K562 (cell line): ENCODE measurements at regions not wholly inside any gene's neighbourhood (a gene's known extent, or its start where the extent isn't known, plus 50 kb on each side); places are given as distances from the start of the nearest gene placed in this dataset.

Experiments
- CEBPB ChIP-seq: fragments of 450-650 bp; IDR thresholded peaks from 2 replicates; pipeline ENCODE4 v1.6.1; 2016; ENCODE audit warnings: missing genetic modification characterization, missing compliant biosample characterization
- CREBBP ChIP-seq: IDR thresholded peaks from one replicate; pipeline ENCODE4 v1.6.1; 2012; ENCODE audit warnings: low read depth, mild to moderate bottlenecking, control low read depth, inconsistent platforms, low read length
- HDAC1 ChIP-seq, 2 experiments: fragments of 450-650 bp; IDR thresholded peaks; 2 replicates each; pipeline ENCODE4 v1.6.1; 2016 to 2017; ENCODE audit warnings: inconsistent platforms in 1 of 2, mild to moderate bottlenecking in 1 of 2, moderate library complexity in 1 of 2
- JUND ChIP-seq, 2 experiments: IDR thresholded peaks; 2 replicates in 1 of 2; 3 replicates in 1 of 2; pipeline ENCODE4 v1.6.1; 2011; ENCODE audit warnings: borderline replicate concordance in 2 of 2, low read depth in 2 of 2, low read length in 2 of 2, improper control_type of control experiment in 1 of 2, missing biosample characterization in 1 of 2, missing genetic modification characterization in 1 of 2, missing genetic modification reagents in 1 of 2
- KLF10 ChIP-seq: fragments of 250-450 bp; sonication (Bioruptor Pico); IDR thresholded peaks from 2 replicates; pipeline ENCODE4 v1.6.1; 2021; ENCODE audit warnings: matching md5 sums
- PHF8 ChIP-seq: fragments of 200-600 bp; sonication (generic); IDR thresholded peaks from 2 replicates; pipeline ENCODE4 v1.6.1; 2012; ENCODE audit warnings: mixed run types, mild to moderate bottlenecking, inconsistent platforms, low read length, moderate library complexity, borderline replicate concordance
- RFX7 ChIP-seq: fragments of 250-450 bp; sonication (Bioruptor Pico); IDR thresholded peaks from 2 replicates; pipeline ENCODE4 v1.5.1; 2021; ENCODE audit warnings: mild to moderate bottlenecking
- ZNF12 ChIP-seq: sonication (generic); formaldehyde crosslinking; IDR thresholded peaks from 2 replicates; pipeline ENCODE4 v1.4.0; 2020; ENCODE audit warnings: mild to moderate bottlenecking, missing genetic modification reagents
- ZNF398 ChIP-seq: fragments of 250-450 bp; sonication (Bioruptor Pico); IDR thresholded peaks from 2 replicates; pipeline ENCODE4 v1.8.0; 2021; ENCODE audit warnings: moderate library complexity, mild to moderate bottlenecking, inconsistent platforms
- ZNF551 ChIP-seq: fragments of 250-450 bp; sonication (Bioruptor Pico); IDR thresholded peaks from 2 replicates; pipeline ENCODE4 v1.5.0; 2021; ENCODE audit warnings: mild to moderate bottlenecking, moderate library complexity
- TF ChIP-seq, protein P1 (sequence below), 3 experiments: IDR thresholded peaks in 2 of 3; conservative IDR thresholded peaks in 1 of 3; 2 replicates each; pipeline ENCODE4 v1.5.1; 2011 to 2012; ENCODE audit warnings: low read length in 3 of 3, mild to moderate bottlenecking in 3 of 3, control low read depth in 2 of 3, improper control_type of control experiment in 1 of 3, inconsistent platforms in 1 of 3, low read depth in 1 of 3, mixed read lengths in 1 of 3, moderate library complexity in 1 of 3; ENCODE audit not compliant: insufficient read depth in 2 of 3
- TF ChIP-seq, protein P2 (sequence below): fragments of 450-650 bp; IDR thresholded peaks from 2 replicates; pipeline ENCODE4 v1.7.1; 2018; ENCODE audit warnings: mild to moderate bottlenecking, low read depth; ENCODE audit not compliant: partially characterized antibody
- TF ChIP-seq, protein P3 (sequence below), 2 experiments: fragments of 450-650 bp; formaldehyde crosslinking in 1 of 2; IDR thresholded peaks; 2 replicates each; pipeline versions ENCODE4 v1.4.0 to v1.6.1; 2014 to 2020; ENCODE audit warnings: mild to moderate bottlenecking in 2 of 2, borderline replicate concordance in 1 of 2, low read depth in 1 of 2

GRCh38 chr2:195331129-195331528, 325.9 kb upstream of the SLC39A10 start:
- no peak for TF ChIP-seq ZNF398 (CRISPR knock-in tag)
- TF ChIP-seq, protein P1, sequence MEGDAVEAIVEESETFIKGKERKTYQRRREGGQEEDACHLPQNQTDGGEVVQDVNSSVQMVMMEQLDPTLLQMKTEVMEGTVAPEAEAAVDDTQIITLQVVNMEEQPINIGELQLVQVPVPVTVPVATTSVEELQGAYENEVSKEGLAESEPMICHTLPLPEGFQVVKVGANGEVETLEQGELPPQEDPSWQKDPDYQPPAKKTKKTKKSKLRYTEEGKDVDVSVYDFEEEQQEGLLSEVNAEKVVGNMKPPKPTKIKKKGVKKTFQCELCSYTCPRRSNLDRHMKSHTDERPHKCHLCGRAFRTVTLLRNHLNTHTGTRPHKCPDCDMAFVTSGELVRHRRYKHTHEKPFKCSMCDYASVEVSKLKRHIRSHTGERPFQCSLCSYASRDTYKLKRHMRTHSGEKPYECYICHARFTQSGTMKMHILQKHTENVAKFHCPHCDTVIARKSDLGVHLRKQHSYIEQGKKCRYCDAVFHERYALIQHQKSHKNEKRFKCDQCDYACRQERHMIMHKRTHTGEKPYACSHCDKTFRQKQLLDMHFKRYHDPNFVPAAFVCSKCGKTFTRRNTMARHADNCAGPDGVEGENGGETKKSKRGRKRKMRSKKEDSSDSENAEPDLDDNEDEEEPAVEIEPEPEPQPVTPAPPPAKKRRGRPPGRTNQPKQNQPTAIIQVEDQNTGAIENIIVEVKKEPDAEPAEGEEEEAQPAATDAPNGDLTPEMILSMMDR (IDR thresholded peaks at IDR 0.05 in 2 of 3, conservative IDR thresholded peaks at IDR 0.05 in 1 of 3; ENCODE audit: insufficient read depth in 2 of 3, low read depth in 1 of 3, low read length in 3 of 3), result no peak
- TF ChIP-seq CEBPB (tag), result no peak
- TF ChIP-seq RFX7 (CRISPR knock-in tag), result no peak
- TF ChIP-seq ZNF12, result no peak
- TF ChIP-seq KLF10 (CRISPR knock-in tag), result no peak
- TF ChIP-seq, protein P2, sequence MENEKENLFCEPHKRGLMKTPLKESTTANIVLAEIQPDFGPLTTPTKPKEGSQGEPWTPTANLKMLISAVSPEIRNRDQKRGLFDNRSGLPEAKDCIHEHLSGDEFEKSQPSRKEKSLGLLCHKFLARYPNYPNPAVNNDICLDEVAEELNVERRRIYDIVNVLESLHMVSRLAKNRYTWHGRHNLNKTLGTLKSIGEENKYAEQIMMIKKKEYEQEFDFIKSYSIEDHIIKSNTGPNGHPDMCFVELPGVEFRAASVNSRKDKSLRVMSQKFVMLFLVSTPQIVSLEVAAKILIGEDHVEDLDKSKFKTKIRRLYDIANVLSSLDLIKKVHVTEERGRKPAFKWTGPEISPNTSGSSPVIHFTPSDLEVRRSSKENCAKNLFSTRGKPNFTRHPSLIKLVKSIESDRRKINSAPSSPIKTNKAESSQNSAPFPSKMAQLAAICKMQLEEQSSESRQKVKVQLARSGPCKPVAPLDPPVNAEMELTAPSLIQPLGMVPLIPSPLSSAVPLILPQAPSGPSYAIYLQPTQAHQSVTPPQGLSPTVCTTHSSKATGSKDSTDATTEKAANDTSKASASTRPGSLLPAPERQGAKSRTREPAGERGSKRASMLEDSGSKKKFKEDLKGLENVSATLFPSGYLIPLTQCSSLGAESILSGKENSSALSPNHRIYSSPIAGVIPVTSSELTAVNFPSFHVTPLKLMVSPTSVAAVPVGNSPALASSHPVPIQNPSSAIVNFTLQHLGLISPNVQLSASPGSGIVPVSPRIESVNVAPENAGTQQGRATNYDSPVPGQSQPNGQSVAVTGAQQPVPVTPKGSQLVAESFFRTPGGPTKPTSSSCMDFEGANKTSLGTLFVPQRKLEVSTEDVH, result no peak
- TF ChIP-seq PHF8, result no peak
- no peak for TF ChIP-seq ZNF551 (CRISPR knock-in tag)
- no peak for TF ChIP-seq HDAC1 (IDR thresholded peaks at IDR 0.05)
- no peak for TF ChIP-seq CREBBP
- TF ChIP-seq JUND (IDR thresholded peaks at IDR 0.05; ENCODE audit: borderline replicate concordance, low read depth, low read length), result no peak
- no peak for TF ChIP-seq JUND (tag; IDR thresholded peaks at IDR 0.05; ENCODE audit: borderline replicate concordance, low read depth, low read length)
- TF ChIP-seq, protein P3, sequence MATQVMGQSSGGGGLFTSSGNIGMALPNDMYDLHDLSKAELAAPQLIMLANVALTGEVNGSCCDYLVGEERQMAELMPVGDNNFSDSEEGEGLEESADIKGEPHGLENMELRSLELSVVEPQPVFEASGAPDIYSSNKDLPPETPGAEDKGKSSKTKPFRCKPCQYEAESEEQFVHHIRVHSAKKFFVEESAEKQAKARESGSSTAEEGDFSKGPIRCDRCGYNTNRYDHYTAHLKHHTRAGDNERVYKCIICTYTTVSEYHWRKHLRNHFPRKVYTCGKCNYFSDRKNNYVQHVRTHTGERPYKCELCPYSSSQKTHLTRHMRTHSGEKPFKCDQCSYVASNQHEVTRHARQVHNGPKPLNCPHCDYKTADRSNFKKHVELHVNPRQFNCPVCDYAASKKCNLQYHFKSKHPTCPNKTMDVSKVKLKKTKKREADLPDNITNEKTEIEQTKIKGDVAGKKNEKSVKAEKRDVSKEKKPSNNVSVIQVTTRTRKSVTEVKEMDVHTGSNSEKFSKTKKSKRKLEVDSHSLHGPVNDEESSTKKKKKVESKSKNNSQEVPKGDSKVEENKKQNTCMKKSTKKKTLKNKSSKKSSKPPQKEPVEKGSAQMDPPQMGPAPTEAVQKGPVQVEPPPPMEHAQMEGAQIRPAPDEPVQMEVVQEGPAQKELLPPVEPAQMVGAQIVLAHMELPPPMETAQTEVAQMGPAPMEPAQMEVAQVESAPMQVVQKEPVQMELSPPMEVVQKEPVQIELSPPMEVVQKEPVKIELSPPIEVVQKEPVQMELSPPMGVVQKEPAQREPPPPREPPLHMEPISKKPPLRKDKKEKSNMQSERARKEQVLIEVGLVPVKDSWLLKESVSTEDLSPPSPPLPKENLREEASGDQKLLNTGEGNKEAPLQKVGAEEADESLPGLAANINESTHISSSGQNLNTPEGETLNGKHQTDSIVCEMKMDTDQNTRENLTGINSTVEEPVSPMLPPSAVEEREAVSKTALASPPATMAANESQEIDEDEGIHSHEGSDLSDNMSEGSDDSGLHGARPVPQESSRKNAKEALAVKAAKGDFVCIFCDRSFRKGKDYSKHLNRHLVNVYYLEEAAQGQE (IDR thresholded peaks at IDR 0.05; ENCODE audit: borderline replicate concordance), result no peak
- TF ChIP-seq, protein P3 (CRISPR knock-in tag; IDR thresholded peaks at IDR 0.05; ENCODE audit: low read depth), result no peak
